Activated CD8-positive, alpha-beta memory T cell treated with anti-CD3 and anti-CD28 coated beads, Interleukin-2, amount 10 ng/mL, durations not matched to agents 7 days and 5 days (primary cell): ENCODE measurements at regions not wholly inside any gene's neighbourhood (a gene's known extent, or its start where the extent isn't known, plus 50 kb on each side); places are given as distances from the start of the nearest gene placed in this dataset.

Experiments used
- ATAC-seq: fragments of 150-1000 bp; cut with Tn5 transposase; one replicate; pipeline ENCODE4 v1.10.0; 2021; ENCODE audit warnings: moderate library complexity
- CTCF ChIA-PET: fragments of 350-600 bp; sonication (Branson Sonifier 250); formaldehyde crosslinking; loops from one replicate; lab custom pipeline; 2021; ENCODE audit warnings: antibody characterized with exemption; lab: Charles Lee
- DNase-seq: peaks from one replicate; pipeline ENCODE4 v3.0.0-alpha.2; 2020
- H3K27ac Mint-ChIP-seq: one replicate; pipeline ENCODE4 v1.8.0; 2021; ENCODE audit warnings: mild to moderate bottlenecking, mixed read lengths
- H3K27me3 Mint-ChIP-seq: one replicate; pipeline ENCODE4 v1.8.0; 2021; ENCODE audit warnings: mixed read lengths
- H3K36me3 Mint-ChIP-seq: one replicate; pipeline ENCODE4 v1.8.0; 2021; ENCODE audit warnings: mild to moderate bottlenecking, mixed read lengths
- H3K4me1 Mint-ChIP-seq: one replicate; pipeline ENCODE4 v1.8.0; 2021; ENCODE audit warnings: mixed read lengths
- H3K4me3 Mint-ChIP-seq: one replicate; pipeline ENCODE4 v1.8.0; 2021; ENCODE audit warnings: mild to moderate bottlenecking, moderate library complexity, mixed read lengths
- H3K9me3 Mint-ChIP-seq: one replicate; pipeline ENCODE4 v1.8.0; 2022; ENCODE audit warnings: low read depth, mixed read lengths

GRCh38 chr11:113603277-113604059 lies 102.6 kb downstream of the TMPRSS5 start:
- CTCF ChIA-PET = no interaction called here
- H3K36me3 Mint-ChIP-seq = peaks cover 5% of the 10 kb centered on the region
- no peak overlapping the region for H3K27ac Mint-ChIP-seq
- peaks cover 71% of the 10 kb centered on the region for H3K27me3 Mint-ChIP-seq
- no peak overlapping the region for H3K4me3 Mint-ChIP-seq
- peaks cover 2% of the 10 kb centered on the region for H3K9me3 Mint-ChIP-seq
- H3K4me1 Mint-ChIP-seq = no peaks in the 10 kb centered on the region
- no peak for DNase-seq
- no peak for ATAC-seq

DNA sequence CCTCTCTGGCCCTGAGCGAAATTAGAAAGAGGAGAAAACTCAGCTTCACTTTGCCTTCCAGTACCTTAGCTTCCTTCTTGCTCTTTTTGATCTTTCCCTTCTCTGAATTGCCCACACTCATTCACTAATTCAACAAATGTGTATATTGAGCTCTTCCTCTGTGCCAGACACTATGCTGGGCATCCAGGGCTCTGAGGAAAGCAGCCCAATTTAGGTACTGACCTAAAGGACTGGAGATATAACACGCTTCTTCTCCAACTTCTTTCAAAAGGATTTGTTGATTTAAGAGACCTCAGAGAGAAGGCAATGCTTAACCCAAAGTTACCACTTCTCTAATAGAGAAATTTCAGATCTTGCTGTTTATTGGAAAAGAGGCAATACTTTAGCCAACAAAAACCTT lies 103.6 kb downstream of the TMPRSS5 start:
- H3K27me3 Mint-ChIP-seq = peaks cover 79% of the 10 kb centered on the region
- H3K4me1 Mint-ChIP-seq = no peaks in the 10 kb centered on the region
- no peak overlapping the region for H3K27ac Mint-ChIP-seq
- H3K9me3 Mint-ChIP-seq = peaks cover 2% of the 10 kb centered on the region
- CTCF ChIA-PET = no interaction called here
- H3K4me3 Mint-ChIP-seq = no peak overlapping the region
- H3K36me3 Mint-ChIP-seq = peaks cover 5% of the 10 kb centered on the region
- DNase-seq (no peak), ATAC-seq (no peak)

DNA sequence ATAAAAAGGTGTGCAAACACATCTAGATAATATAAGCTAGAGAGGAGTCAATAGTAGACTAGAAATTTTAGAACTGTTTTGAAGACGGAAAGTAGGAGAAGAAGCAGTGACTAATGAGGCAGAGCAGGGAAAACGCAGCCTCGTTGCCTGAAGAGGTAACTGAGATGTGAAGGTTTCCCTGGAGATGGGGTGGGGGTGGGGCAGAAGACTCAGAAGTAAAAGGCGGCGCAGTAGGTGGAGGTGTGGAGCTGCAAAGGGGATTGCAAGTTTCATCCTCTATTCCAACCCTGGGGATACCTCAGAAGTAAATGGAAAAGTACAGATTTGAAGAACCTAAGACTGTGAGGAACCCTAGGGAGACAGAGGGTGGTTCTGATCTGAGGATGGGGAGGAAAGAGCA lies 109.5 kb downstream of the TMPRSS5 start:
- Mint-ChIP-seq H3K36me3 (peaks cover 28% of the 10 kb centered on the region), H3K4me3 (no peak overlapping the region), H3K27me3 (peaks cover 54% of the 10 kb centered on the region), H3K9me3 (peaks cover 9% of the 10 kb centered on the region), H3K27ac (no peak overlapping the region), H3K4me1 (peaks cover 30% of the 10 kb centered on the region)
- DNase-seq (no peak), ATAC-seq (no peak)
- CTCF ChIA-PET = interaction anchor here (2.6 kb wide), 1 partner anchor 10 kb away, joined by 7 read pairs; no protein-coding TSS in a partner anchor

DNA sequence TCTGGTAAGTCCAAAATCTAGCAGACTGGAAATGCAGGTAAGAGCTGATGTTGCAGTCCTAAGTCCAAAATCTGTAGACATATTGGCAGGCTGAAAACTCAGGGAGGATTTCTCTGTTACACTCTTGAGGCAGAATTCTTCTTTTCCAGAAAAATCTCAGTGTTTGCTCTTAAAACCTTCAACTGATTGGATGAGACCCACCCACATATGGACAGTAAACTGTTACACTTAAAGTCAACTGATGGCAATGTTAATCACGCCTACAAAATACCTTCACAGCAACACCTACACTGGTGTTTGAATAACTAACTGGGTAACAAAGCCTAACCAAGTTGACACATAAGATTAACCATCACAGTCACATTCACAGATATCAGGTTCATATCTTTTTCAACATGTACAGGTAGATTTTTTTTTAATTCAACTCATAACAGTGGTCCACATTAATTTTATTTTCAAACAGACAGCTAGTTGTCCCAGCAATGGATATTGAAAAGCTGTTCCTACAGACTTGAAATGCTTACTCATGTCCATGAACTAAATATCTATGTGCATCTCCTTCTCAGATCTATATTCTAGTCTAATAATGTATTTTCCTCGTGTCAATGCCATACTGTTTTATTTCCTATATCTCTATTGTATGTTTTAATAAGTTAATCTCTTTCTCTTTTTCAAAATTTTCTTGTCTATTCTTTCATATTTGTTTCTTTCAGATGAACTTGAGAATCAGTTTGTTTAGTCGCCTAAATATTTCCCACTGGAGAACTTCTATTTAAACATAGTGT lies 110.1 kb downstream of the TMPRSS5 start:
- Mint-ChIP-seq H3K27me3 (peaks cover 47% of the 10 kb centered on the region), H3K36me3 (peaks cover 28% of the 10 kb centered on the region), H3K27ac (no peak overlapping the region), H3K4me1 (peaks cover 36% of the 10 kb centered on the region), H3K4me3 (no peak overlapping the region), H3K9me3 (peaks cover 9% of the 10 kb centered on the region)
- CTCF ChIA-PET = interaction anchor here (2.6 kb wide), 1 partner anchor 9 kb away, joined by 7 read pairs; no protein-coding TSS in a partner anchor
- ATAC-seq (no peak), DNase-seq (no peak)

DNA sequence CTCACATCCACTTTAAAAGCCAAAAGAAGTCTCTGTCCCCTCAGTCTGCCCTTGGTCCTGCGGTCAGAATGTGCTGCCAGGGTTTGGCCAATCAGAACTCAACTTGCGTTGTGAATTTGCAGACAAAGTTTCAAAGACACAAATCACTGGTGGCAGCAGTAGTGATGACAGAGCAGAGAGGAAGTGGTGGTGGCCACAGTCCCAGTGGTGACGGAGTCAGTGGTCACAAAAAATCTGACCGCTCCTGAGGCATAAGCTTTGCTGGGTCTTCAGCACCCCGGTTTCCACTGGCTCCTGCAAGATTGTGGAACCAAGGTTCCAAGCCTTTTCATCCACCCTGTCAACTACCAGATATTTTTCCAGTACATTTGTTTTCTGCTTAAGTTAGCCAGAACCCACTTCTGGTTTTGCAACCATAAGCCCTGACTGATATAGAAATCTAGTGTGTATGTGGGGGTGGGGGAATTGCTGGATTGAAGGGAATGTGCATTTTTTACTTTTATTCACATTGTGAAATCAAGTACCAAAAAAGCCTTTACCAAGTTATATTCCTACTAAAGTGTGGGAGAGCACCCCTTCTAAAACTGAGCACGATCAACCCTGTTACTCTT lies 112.3 kb downstream of the TMPRSS5 start:
- Mint-ChIP-seq H3K4me1 (peaks cover 58% of the 10 kb centered on the region), H3K9me3 (peaks cover 9% of the 10 kb centered on the region), H3K4me3 (peak overlapping the region; percentile 46), H3K27ac (peak overlapping the region; percentile 90), H3K27me3 (peaks cover 31% of the 10 kb centered on the region), H3K36me3 (peaks cover 28% of the 10 kb centered on the region)
- ATAC-seq = peak; percentile 85
- DNase-seq = peak; percentile 91
- CTCF ChIA-PET = no interaction called here

DNA sequence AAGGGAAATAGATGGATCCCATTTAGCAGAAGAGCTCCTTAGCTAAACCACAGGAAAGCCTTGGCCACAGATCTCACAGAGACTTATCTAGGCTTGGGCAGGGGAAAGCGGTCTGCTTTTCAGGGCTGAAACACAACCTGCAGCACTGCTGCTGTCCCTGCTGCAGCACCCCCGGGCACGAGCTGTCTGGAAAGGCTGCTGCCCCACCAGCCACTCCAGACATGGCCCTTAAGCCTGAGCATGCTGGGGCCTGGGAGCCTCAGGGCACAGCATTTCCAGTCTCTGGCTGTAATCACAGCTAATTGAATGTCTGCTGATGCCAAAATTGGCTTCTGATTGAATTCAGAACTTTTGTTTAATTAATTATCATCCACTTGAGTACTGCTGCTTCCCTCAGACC lies 115.0 kb downstream of the TMPRSS5 start:
- Mint-ChIP-seq H3K36me3 (peaks cover 19% of the 10 kb centered on the region), H3K27me3 (peaks cover 7% of the 10 kb centered on the region), H3K4me3 (no peak overlapping the region), H3K9me3 (peaks cover 5% of the 10 kb centered on the region), H3K27ac (peak overlapping the region; percentile 78), H3K4me1 (peaks cover 84% of the 10 kb centered on the region)
- ATAC-seq = no peak
- DNase-seq = no peak
- CTCF ChIA-PET = interaction anchor here (1.6 to 1.8 kb wide), 2 partner anchors 33 to 84 kb away, joined by 5 read pairs; no protein-coding TSS in a partner anchor

DNA sequence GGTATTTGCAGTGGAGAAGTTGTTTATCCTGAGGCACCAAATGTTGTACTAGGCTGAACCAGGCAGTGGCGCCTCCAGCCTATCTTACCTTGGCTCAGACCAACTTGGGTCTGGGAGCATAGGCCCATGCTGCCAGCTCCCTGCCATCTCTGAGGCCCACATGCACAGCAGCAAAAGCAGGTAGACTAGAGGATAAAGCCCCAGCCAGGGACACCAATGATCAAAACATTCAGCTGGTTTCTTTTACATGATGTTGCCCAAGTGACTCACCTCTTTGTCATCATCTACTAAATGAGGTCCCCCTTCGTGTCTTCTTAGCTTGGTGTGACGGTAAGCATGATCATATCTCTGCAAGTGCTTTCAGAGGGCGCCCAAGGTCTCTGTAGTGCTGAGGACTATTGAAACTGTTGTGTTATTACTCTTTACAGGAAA lies 112.1 kb upstream of the DRD2 start:
- DNase-seq (peak; percentile 89), ATAC-seq (peak; percentile 98)
- Mint-ChIP-seq H3K27ac (peak overlapping the region; percentile 97), H3K27me3 (no peaks in the 10 kb centered on the region), H3K9me3 (peaks cover 2% of the 10 kb centered on the region), H3K4me3 (peak overlapping the region; percentile 0), H3K36me3 (peaks cover 20% of the 10 kb centered on the region), H3K4me1 (peaks cover 79% of the 10 kb centered on the region)
- CTCF ChIA-PET = interaction anchor here (1.0 to 2.5 kb wide), 16 partner anchors 10 to 273 kb away, joined by 3 to 21 read pairs (median 4); partner anchors contain the start of genes TTC12 and ZW10

- Mint-ChIP-seq H3K4me3 (no peak overlapping the region), H3K27me3 (no peaks in the 10 kb centered on the region), H3K4me1 (peaks cover 58% of the 10 kb centered on the region), H3K9me3 (peaks cover 2% of the 10 kb centered on the region), H3K36me3 (peaks cover 20% of the 10 kb centered on the region), H3K27ac (no peak overlapping the region)
- CTCF ChIA-PET = no interaction called here
- ATAC-seq (no peak), DNase-seq (no peak)
Observed at GRCh38 chr11:113584371-113584770, 109.2 kb upstream of the DRD2 start.

GRCh38 chr11:113581713-113582112 lies 106.5 kb upstream of the DRD2 start:
- peaks cover 2% of the 10 kb centered on the region for H3K9me3 Mint-ChIP-seq
- no peak for DNase-seq
- no peak overlapping the region for H3K4me3 Mint-ChIP-seq
- peaks cover 54% of the 10 kb centered on the region for H3K4me1 Mint-ChIP-seq
- no peaks in the 10 kb centered on the region for H3K27me3 Mint-ChIP-seq
- H3K27ac Mint-ChIP-seq = no peak overlapping the region
- peaks cover 18% of the 10 kb centered on the region for H3K36me3 Mint-ChIP-seq
- no peak for ATAC-seq
- CTCF ChIA-PET = interaction anchor here (1.1 kb wide), 1 partner anchor 114 kb away, joined by 3 read pairs; no protein-coding TSS in a partner anchor

DNA sequence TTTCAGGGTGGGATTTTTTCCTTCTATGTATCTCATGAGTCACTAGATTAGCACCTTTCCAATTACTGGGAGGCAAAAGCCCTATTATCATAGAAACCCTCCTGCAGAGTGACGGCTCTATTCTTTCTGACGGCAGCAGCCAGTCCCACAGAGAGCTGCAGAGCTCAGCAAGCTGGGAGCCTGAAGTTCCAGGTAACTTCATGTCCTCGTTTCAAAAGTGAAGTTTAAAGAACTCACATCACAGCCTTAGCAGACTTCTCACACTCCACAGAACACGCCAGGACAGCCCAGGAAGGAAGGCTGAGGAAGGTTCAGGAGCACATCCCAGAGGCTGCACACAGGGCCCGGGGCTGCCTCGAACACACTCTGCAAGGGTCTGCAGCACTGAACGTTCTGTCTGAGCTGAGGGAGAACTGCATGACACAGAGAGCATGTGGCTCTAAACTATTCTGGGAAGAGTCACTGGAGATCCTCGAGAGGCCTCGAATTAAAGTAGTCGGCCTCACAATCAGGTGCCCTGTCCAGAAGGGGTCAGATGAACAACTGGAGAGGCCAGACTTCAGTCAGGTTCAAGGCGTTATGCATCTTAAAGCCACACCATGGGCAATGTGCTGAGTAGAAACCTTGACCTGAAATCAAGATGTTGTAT lies 104.2 kb upstream of the DRD2 start:
- ATAC-seq (no peak), DNase-seq (no peak)
- CTCF ChIA-PET = interaction anchor here (3.7 kb wide), 1 partner anchor 8 kb away, joined by 21 read pairs; no protein-coding TSS in a partner anchor
- H3K4me1 Mint-ChIP-seq = peaks cover 40% of the 10 kb centered on the region
- H3K9me3 Mint-ChIP-seq = peaks cover 4% of the 10 kb centered on the region
- no peak overlapping the region for H3K4me3 Mint-ChIP-seq
- H3K27me3 Mint-ChIP-seq = no peaks in the 10 kb centered on the region
- peaks cover 8% of the 10 kb centered on the region for H3K36me3 Mint-ChIP-seq
- H3K27ac Mint-ChIP-seq = no peak overlapping the region

- DNase-seq = no peak
- peaks cover 7% of the 10 kb centered on the region for H3K36me3 Mint-ChIP-seq
- H3K9me3 Mint-ChIP-seq = peaks cover 4% of the 10 kb centered on the region
- no peak overlapping the region for H3K4me3 Mint-ChIP-seq
- peak overlapping the region; percentile 22 for H3K27ac Mint-ChIP-seq
- ATAC-seq = no peak
- CTCF ChIA-PET = interaction anchor here (1.3 to 3.7 kb wide), 3 partner anchors 9 to 13 kb away, joined by 3 to 21 read pairs (median 6); no protein-coding TSS in a partner anchor
- H3K27me3 Mint-ChIP-seq = no peaks in the 10 kb centered on the region
- H3K4me1 Mint-ChIP-seq = peaks cover 36% of the 10 kb centered on the region
Observed at GRCh38 chr11:113578715-113579250, 103.6 kb upstream of the DRD2 start.

- DNase-seq (peak; percentile 35), ATAC-seq (no peak)
- H3K36me3 Mint-ChIP-seq = peaks cover 2% of the 10 kb centered on the region
- H3K9me3 Mint-ChIP-seq = peaks cover 2% of the 10 kb centered on the region
- H3K4me1 Mint-ChIP-seq = peaks cover 30% of the 10 kb centered on the region
- no peaks in the 10 kb centered on the region for H3K27me3 Mint-ChIP-seq
- H3K4me3 Mint-ChIP-seq = peak overlapping the region; percentile 3
- CTCF ChIA-PET = interaction anchor here (1.3 to 3.7 kb wide), 4 partner anchors 9 to 12 kb away, joined by 3 to 21 read pairs (median 4); no protein-coding TSS in a partner anchor
- peak overlapping the region; percentile 58 for H3K27ac Mint-ChIP-seq
Observed at GRCh38 chr11:113578033-113578380, 102.8 kb upstream of the DRD2 start.
